ENCODE measurements at regions not wholly inside any gene's neighbourhood (a gene's known extent, or its start where the extent isn't known, plus 50 kb on each side); places are given as distances from the start of the nearest gene placed in this dataset.
"Not testable (repeated sequence)": the region's sequence is repeated elsewhere in the genome, so short reads cannot be mapped to it uniquely, and the experiment has no call there.

- no peak for DNase-seq (ENCODE audit: low spot score)
These were observed 713.0 kb upstream of the PCDH9 start for GRCh38 chr13:67943116-67943515.

- no peak for DNase-seq (ENCODE audit: low spot score)
These were observed 705.5 kb upstream of the PCDH9 start for GRCh38 chr13:67935626-67936025.

GRCh38 chr13:67934617-67935330 is 704.6 kb upstream of the PCDH9 start:
- DNase-seq (ENCODE audit: low spot score): no peak

- DNase-seq (ENCODE audit: low spot score): no peak
These were observed 702.9 kb upstream of the PCDH9 start for GRCh38 chr13:67932991-67933390.

GRCh38 chr13:67917291-67917987 is 687.3 kb upstream of the PCDH9 start:
- DNase-seq (ENCODE audit: low spot score): no peak

GRCh38 chr13:67916650-67917049 is 686.5 kb upstream of the PCDH9 start:
- DNase-seq (ENCODE audit: low spot score): no peak

GRCh38 chr13:67914535-67914934 is 684.4 kb upstream of the PCDH9 start:
- DNase-seq (ENCODE audit: low spot score): no peak

- DNase-seq (ENCODE audit: low spot score): not testable (repeated sequence)
These were observed 672.8 kb upstream of the PCDH9 start for GRCh38 chr13:67902960-67903359.

- peak; percentile 1 for DNase-seq (ENCODE audit: low spot score)
These were observed 650.8 kb upstream of the PCDH9 start for GRCh38 chr13:67880916-67881315.

- no peak for DNase-seq (ENCODE audit: low spot score)
These were observed 648.2 kb upstream of the PCDH9 start for GRCh38 chr13:67878376-67878775.

GRCh38 chr13:67877031-67877430 is 646.9 kb upstream of the PCDH9 start:
- DNase-seq (ENCODE audit: low spot score): no peak

GRCh38 chr13:67867206-67867605 is 637.1 kb upstream of the PCDH9 start:
- DNase-seq (ENCODE audit: low spot score): no peak

- DNase-seq (ENCODE audit: low spot score): no peak
These were observed 630.2 kb upstream of the PCDH9 start for GRCh38 chr13:67860315-67860714.

GRCh38 chr13:67859904-67860303 is 629.8 kb upstream of the PCDH9 start:
- no peak for DNase-seq (ENCODE audit: low spot score)

- DNase-seq (ENCODE audit: low spot score): no peak
These were observed 627.6 kb upstream of the PCDH9 start for GRCh38 chr13:67857581-67858310.

- DNase-seq (ENCODE audit: low spot score): no peak
These were observed 626.8 kb upstream of the PCDH9 start for GRCh38 chr13:67856955-67857354.

- no peak for DNase-seq (ENCODE audit: low spot score)
These were observed 625.7 kb upstream of the PCDH9 start for GRCh38 chr13:67855741-67856238.

GRCh38 chr13:67854990-67855389 is 624.9 kb upstream of the PCDH9 start:
- no peak for DNase-seq (ENCODE audit: low spot score)

- no peak for DNase-seq (ENCODE audit: low spot score)
These were observed 614.4 kb upstream of the PCDH9 start for GRCh38 chr13:67844574-67844973.

- no peak for DNase-seq (ENCODE audit: low spot score)
These were observed 610.9 kb upstream of the PCDH9 start for GRCh38 chr13:67841071-67841470.

- DNase-seq (ENCODE audit: low spot score): peak; percentile 13
These were observed 603.4 kb upstream of the PCDH9 start for GRCh38 chr13:67833564-67833963.

GRCh38 chr13:67829641-67830040 is 599.5 kb upstream of the PCDH9 start:
- no peak for DNase-seq (ENCODE audit: low spot score)

GRCh38 chr13:67827992-67828391 is 597.9 kb upstream of the PCDH9 start:
- no peak for DNase-seq (ENCODE audit: low spot score)
